Keratinocyte (primary cell): ENCODE measurements at regions not wholly inside any gene's neighbourhood (a gene's known extent, or its start where the extent isn't known, plus 50 kb on each side); places are given as distances from the start of the nearest gene placed in this dataset.

Source experiments
- CTCF ChIP-seq, 3 experiments: IDR thresholded peaks in 1 of 3; conservative IDR thresholded peaks in 1 of 3; optimal IDR thresholded peaks in 1 of 3; 2 replicates in 2 of 3; 3 replicates in 1 of 3; pipeline versions ENCODE3 to v1.5.1; 2011; ENCODE audit warnings: low read length in 3 of 3, mild to moderate bottlenecking in 3 of 3, moderate library complexity in 2 of 3, control low read depth in 1 of 3, inconsistent platforms in 1 of 3; ENCODE audit not compliant: insufficient read depth in 2 of 3; ENCODE audit errors: extremely low read depth in 1 of 3
- EZH2 ChIP-seq: IDR thresholded peaks from one replicate; pipeline ENCODE4 v1.6.1; 2012; ENCODE audit warnings: inconsistent platforms, mild to moderate bottlenecking, low read length, moderate library complexity

- TF ChIP-seq CTCF (optimal IDR thresholded peaks at IDR 0.05 in 1 of 3, IDR thresholded peaks at IDR 0.05 in 1 of 3, conservative IDR thresholded peaks at IDR 0.05 in 1 of 3; ENCODE audit: extremely low read depth in 1 of 3, insufficient read depth in 2 of 3, low read length in 3 of 3) (no peak), EZH2 (no peak)
Observed at GRCh38 chr5:21644032-21644431, 1209.1 kb downstream of the CDH12 start.
